MM.1S (cell line): ENCODE measurements at regions not wholly inside any gene's neighbourhood (a gene's known extent, or its start where the extent isn't known, plus 50 kb on each side); places are given as distances from the start of the nearest gene placed in this dataset.

Experiments used
- DNase-seq: peaks from one replicate; pipeline ENCODE4 v3.0.0-alpha.2; 2015
- H2AFZ ChIP-seq: fragments of 300-600 bp; sonication (generic); 2 replicates; pipeline ENCODE4 v1.6.0; 2016; ENCODE audit warnings: antibody characterized with exemption, low read length
- H3F3A ChIP-seq: fragments of 300-600 bp; sonication (generic); 2 replicates; pipeline ENCODE4 v1.6.1; 2016; ENCODE audit warnings: mild to moderate bottlenecking, antibody characterized with exemption, low read length, moderate library complexity, mixed read lengths; ENCODE audit not compliant: insufficient read depth
- H3K27ac ChIP-seq: fragments of 300-600 bp; sonication (generic); 2 replicates; pipeline ENCODE4 v1.5.1; 2016; ENCODE audit warnings: mild to moderate bottlenecking, low read length
- H3K27me3 ChIP-seq: fragments of 300-600 bp; sonication (generic); replicated peaks from 2 replicates; pipeline ENCODE4 v1.6.0; 2016; ENCODE audit warnings: low read length; ENCODE audit not compliant: insufficient read depth
- H3K36me3 ChIP-seq: fragments of 300-600 bp; sonication (generic); replicated peaks from 2 replicates; pipeline ENCODE4 v1.6.1; 2016; ENCODE audit warnings: mild to moderate bottlenecking, low read length, mixed read lengths; ENCODE audit not compliant: insufficient read depth
- H3K4me1 ChIP-seq: fragments of 300-600 bp; sonication (generic); 2 replicates; pipeline ENCODE4 v1.6.1; 2016; ENCODE audit warnings: low read length, mixed read lengths
- H3K4me2 ChIP-seq: fragments of 300-600 bp; sonication (generic); 2 replicates; pipeline ENCODE4 v1.6.0; 2016; ENCODE audit warnings: low read depth, low read length
- H3K4me3 ChIP-seq: fragments of 300-600 bp; sonication (generic); 2 replicates; pipeline ENCODE4 v1.5.1; 2016; ENCODE audit warnings: low read length, mixed read lengths
- H3K79me2 ChIP-seq: fragments of 300-600 bp; sonication (generic); 2 replicates; pipeline ENCODE4 v1.6.1; 2016; ENCODE audit warnings: mixed run types, low read length, mixed read lengths
- H3K9ac ChIP-seq: fragments of 300-600 bp; sonication (generic); 2 replicates; pipeline ENCODE4 v1.6.1; 2016; ENCODE audit warnings: low read length, mixed read lengths
- H3K9me2 ChIP-seq: fragments of 300-600 bp; sonication (generic); replicated peaks from 2 replicates; pipeline ENCODE4 v1.6.1; 2016; ENCODE audit warnings: mild to moderate bottlenecking, low read length, mixed read lengths; ENCODE audit not compliant: insufficient read depth
- H3K9me3 ChIP-seq: fragments of 300-600 bp; sonication (generic); replicated peaks from 2 replicates; pipeline ENCODE4 v1.6.1; 2016; ENCODE audit warnings: mild to moderate bottlenecking, low read length, mixed read lengths; ENCODE audit not compliant: insufficient read depth
- H4K20me1 ChIP-seq: fragments of 300-600 bp; sonication (generic); 2 replicates; pipeline ENCODE4 v1.6.1; 2016; ENCODE audit warnings: mild to moderate bottlenecking, low read length, moderate library complexity, mixed read lengths; ENCODE audit not compliant: insufficient read depth
- CTCF ChIP-seq: fragments of 300-600 bp; sonication (generic); IDR thresholded peaks from 2 replicates; pipeline ENCODE4 v1.5.1; 2016; ENCODE audit warnings: antibody characterized with exemption, low read length, mixed read lengths
- EZH2 ChIP-seq: fragments of 300-600 bp; sonication (generic); optimal IDR thresholded peaks from 2 replicates; pipeline ENCODE3; 2017; ENCODE audit warnings: low read depth, mild to moderate bottlenecking, antibody characterized with exemption, low read length, mixed read lengths
- EZH2phosphoT487 ChIP-seq: fragments of 300-600 bp; sonication (generic); IDR thresholded peaks from 2 replicates; pipeline ENCODE4 v1.6.1; 2018; ENCODE audit warnings: antibody characterized with exemption, low read length

- Histone ChIP-seq H3K27me3 (peaks cover 8% of the 10 kb centered on the region; the same call in 1 of the 2 replicates), H3K4me2 (no peak overlapping the region), H3K79me2 (no peaks in the 10 kb centered on the region)
These were observed 108.8 kb upstream of the IRF2BP2 start for GRCh38 chr1:234718496-234719453.

DNA sequence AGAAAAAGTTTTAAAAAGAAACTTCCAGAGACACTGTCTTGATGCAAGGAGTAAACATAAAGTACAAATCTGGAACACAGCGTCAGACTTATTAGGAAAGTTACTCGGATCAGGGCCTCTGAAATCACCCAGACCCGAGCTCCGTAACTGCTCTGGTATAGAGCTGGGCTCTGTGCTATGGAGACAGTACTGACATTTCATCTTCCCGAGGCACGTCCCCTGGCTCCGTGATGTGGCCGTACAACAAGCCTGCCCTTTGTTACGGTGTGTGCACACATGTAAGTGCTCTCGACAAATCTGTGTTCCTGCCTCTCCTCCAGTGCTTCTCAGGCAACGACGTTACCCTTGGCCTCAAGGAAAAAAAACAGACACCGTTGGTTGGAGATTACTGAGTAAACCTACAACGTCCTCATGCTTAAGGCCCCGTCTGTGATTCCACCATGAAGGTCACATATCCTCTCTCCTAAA is 107.0 kb upstream of the IRF2BP2 start:
- Histone ChIP-seq H3K4me2 (no peak overlapping the region), H3K4me3 (no peak overlapping the region), H3K9me2 (no peaks in the 10 kb centered on the region), H4K20me1 (no peaks in the 10 kb centered on the region), H3K9ac (no peak overlapping the region), H3K79me2 (no peaks in the 10 kb centered on the region), H3K27ac (no peak overlapping the region), H3K4me1 (no peaks in the 10 kb centered on the region), H2AFZ (no peak overlapping the region), H3K27me3 (0 out of 2 replicates have a peak, but pooled peaks cover 1% of the 10 kb centered on the region), H3K36me3 (no peaks in the 10 kb centered on the region), H3K9me3 (no peaks in the 10 kb centered on the region), H3F3A (no peaks in the 10 kb centered on the region)
- no peak for DNase-seq
- no peak for TF ChIP-seq EZH2
- TF ChIP-seq CTCF: no peak
- no peak for TF ChIP-seq EZH2phosphoT487

More at GRCh38 chr1:234718496-234719453, 108.8 kb upstream of the IRF2BP2 start:
- Histone ChIP-seq H2AFZ (no peak overlapping the region), H3K9me2 (no peaks in the 10 kb centered on the region), H3K9ac (no peak overlapping the region), H3K36me3 (no peaks in the 10 kb centered on the region), H3K9me3 (no peaks in the 10 kb centered on the region), H3F3A (no peaks in the 10 kb centered on the region), H3K4me1 (no peaks in the 10 kb centered on the region), H3K4me3 (no peak overlapping the region), H3K27ac (no peak overlapping the region), H4K20me1 (no peaks in the 10 kb centered on the region)
- TF ChIP-seq EZH2 (no peak), CTCF (no peak), EZH2phosphoT487 (no peak)
- DNase-seq: no peak

GRCh38 chr1:234715252-234716014 is 105.5 kb upstream of the IRF2BP2 start:
- no peak overlapping the region for H2AFZ ChIP-seq
- no peaks in the 10 kb centered on the region for H3K36me3 ChIP-seq
- no peak overlapping the region for H3K4me2 ChIP-seq
- DNase-seq: no peak
- no peaks in the 10 kb centered on the region for H3K79me2 ChIP-seq
- no peaks in the 10 kb centered on the region for H3K27me3 ChIP-seq
- no peaks in the 10 kb centered on the region for H3F3A ChIP-seq
- no peaks in the 10 kb centered on the region for H4K20me1 ChIP-seq
- H3K9me2 ChIP-seq: no peaks in the 10 kb centered on the region
- H3K4me3 ChIP-seq: no peak overlapping the region
- H3K9me3 ChIP-seq: no peaks in the 10 kb centered on the region
- no peak for TF ChIP-seq EZH2phosphoT487
- H3K9ac ChIP-seq: no peak overlapping the region
- no peak overlapping the region for H3K27ac ChIP-seq
- H3K4me1 ChIP-seq: no peaks in the 10 kb centered on the region
